ENCODE measurements at regions not wholly inside any gene's neighbourhood (a gene's known extent, or its start where the extent isn't known, plus 50 kb on each side); places are given as distances from the start of the nearest gene placed in this dataset.
A peak's percentile ranks its signal among the peaks of the same experiment; 100 is the strongest.

- Mint-ChIP-seq H3K27me3 (peaks cover 78% of the 10 kb centered on the region), H3K27ac (no peak overlapping the region), H3K4me1 (no peaks in the 10 kb centered on the region), H3K9me3 (no peaks in the 10 kb centered on the region), H3K4me3 (no peak overlapping the region)
- DNase-seq (no peak), ATAC-seq (no peak)
Observed at GRCh38 chr11:116579857-116580727, 192.7 kb downstream of the BUD13 start.

DNA sequence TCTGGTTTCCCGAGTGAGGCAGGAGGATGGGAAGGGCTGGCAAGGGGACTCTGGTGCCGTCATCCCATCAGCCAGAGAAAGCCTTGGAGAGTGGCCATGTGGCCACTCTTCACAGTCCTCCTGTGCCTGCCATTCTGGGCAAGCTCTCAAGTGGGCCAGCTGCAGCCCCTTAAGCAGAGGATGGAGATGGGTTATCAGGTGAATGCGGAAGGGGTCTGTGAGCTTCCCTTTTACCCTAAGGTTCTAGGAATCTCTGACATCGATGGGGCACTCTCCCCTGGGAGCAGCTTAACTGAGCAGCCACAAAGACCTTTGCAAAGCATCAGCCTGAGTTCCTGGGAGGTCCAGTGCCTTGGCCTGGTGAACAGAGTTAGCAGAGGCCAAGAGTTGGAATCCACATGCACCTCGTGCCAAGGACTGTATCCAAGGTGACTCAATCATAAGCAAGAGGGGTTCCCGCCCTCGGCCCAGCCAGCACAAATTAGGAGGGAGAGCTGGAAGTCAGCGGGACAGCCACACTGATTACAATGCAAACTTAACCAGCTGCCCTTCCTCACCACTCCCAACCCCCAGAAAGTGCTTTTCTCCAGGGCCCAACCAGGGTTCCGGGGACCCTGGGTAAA is 193.6 kb downstream of the BUD13 start:
- Mint-ChIP-seq H3K4me3 (no peak overlapping the region), H3K9me3 (no peaks in the 10 kb centered on the region), H3K27ac (no peak overlapping the region), H3K4me1 (no peaks in the 10 kb centered on the region), H3K27me3 (peaks cover 71% of the 10 kb centered on the region)
- ATAC-seq, result no peak
- no peak for DNase-seq

DNA sequence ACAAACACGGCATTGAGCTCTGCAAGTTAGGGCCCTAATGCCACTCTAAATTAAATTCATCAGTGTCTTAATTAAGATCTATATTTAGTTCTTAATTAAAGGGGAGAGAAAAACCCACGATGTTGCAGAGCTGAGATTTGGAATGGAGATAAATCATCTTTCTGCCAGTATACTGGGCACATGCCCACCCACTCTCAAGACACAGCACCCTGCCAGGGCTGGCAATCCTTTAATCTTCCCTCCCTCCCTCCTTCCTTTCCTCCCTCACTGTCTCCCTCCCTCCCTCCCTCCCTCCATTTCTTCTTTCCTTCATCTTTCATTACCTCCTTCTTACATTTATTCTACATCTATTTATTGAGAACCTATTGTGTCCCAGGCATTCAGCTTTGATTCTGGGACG is 194.8 kb downstream of the BUD13 start:
- no peak overlapping the region for H3K27ac Mint-ChIP-seq
- no peaks in the 10 kb centered on the region for H3K9me3 Mint-ChIP-seq
- ATAC-seq (no peak), DNase-seq (no peak)
- H3K4me1 Mint-ChIP-seq, result no peaks in the 10 kb centered on the region
- no peak overlapping the region for H3K4me3 Mint-ChIP-seq
- H3K27me3 Mint-ChIP-seq, result peaks cover 60% of the 10 kb centered on the region

DNA sequence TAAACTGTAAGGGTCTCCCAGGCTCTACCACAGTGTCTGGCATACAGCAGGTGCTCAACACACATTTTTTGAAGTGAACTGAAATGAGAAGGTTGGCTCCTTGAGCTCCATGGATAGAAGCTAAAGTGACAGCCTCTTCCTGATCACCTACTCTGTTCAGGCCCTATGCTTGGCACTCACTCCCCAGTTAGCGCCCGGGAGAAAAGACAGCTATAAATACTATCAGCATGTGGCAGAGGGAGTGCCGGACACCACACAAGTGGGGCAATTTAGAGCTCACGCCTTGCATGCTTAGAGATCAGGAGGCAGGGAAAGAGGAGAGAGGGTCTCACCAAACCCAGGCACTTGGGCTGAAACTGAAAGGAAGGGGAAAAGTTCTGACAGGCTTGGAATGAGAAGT is 195.5 kb downstream of the BUD13 start:
- Mint-ChIP-seq H3K9me3 (no peaks in the 10 kb centered on the region), H3K4me1 (no peaks in the 10 kb centered on the region), H3K27ac (no peak overlapping the region), H3K27me3 (peaks cover 53% of the 10 kb centered on the region), H3K4me3 (no peak overlapping the region)
- DNase-seq (no peak), ATAC-seq (no peak)

DNA sequence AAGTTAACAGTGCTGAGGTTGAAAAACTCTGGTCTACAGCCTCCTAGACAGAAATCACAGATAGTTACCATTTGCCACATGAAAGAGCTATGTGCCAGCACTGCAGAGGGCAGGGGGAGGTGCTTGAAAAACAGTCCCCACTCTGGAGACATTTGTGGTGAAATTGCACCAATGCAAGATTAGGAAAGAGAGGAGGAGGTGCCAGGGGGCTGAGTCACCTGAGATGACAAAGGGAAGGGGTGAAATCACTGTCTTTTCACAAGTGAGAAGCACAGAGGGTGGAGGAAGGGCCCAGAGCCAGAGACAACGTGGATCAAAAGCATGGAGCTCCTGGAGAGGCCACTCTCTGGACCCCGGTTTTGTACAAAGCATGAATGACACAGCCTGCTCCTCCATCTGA is 196.3 kb downstream of the BUD13 start:
- Mint-ChIP-seq H3K27me3 (peaks cover 46% of the 10 kb centered on the region), H3K4me3 (no peak overlapping the region), H3K4me1 (no peaks in the 10 kb centered on the region), H3K9me3 (no peaks in the 10 kb centered on the region), H3K27ac (no peak overlapping the region)
- DNase-seq (no peak), ATAC-seq (peak; percentile 26)

GRCh38 chr11:116567721-116568242 is 205.0 kb downstream of the BUD13 start:
- no peak for ATAC-seq
- Mint-ChIP-seq H3K27ac (no peak overlapping the region), H3K27me3 (peaks cover 21% of the 10 kb centered on the region), H3K9me3 (peaks cover 9% of the 10 kb centered on the region in 2 donors), H3K4me1 (no peaks in the 10 kb centered on the region), H3K4me3 (no peak overlapping the region)
- DNase-seq, result no peak

GRCh38 chr11:116563712-116564047 is 209.1 kb downstream of the BUD13 start:
- Mint-ChIP-seq H3K4me3 (no peak overlapping the region), H3K27ac (no peak overlapping the region), H3K27me3 (peaks cover 21% of the 10 kb centered on the region), H3K9me3 (peaks cover 9% of the 10 kb centered on the region in 2 donors), H3K4me1 (no peaks in the 10 kb centered on the region)
- ATAC-seq, result no peak
- no peak for DNase-seq

GRCh38 chr11:116563028-116563711 is 209.6 kb downstream of the BUD13 start:
- H3K27me3 Mint-ChIP-seq, result peaks cover 26% of the 10 kb centered on the region
- H3K27ac Mint-ChIP-seq, result peak overlapping the region in 1 of 2 donors; percentile 49
- peaks cover 9% of the 10 kb centered on the region in 2 donors for H3K9me3 Mint-ChIP-seq
- no peak overlapping the region for H3K4me3 Mint-ChIP-seq
- ATAC-seq, result peak; percentile 27
- H3K4me1 Mint-ChIP-seq, result no peaks in the 10 kb centered on the region
- DNase-seq, result no peak

DNA sequence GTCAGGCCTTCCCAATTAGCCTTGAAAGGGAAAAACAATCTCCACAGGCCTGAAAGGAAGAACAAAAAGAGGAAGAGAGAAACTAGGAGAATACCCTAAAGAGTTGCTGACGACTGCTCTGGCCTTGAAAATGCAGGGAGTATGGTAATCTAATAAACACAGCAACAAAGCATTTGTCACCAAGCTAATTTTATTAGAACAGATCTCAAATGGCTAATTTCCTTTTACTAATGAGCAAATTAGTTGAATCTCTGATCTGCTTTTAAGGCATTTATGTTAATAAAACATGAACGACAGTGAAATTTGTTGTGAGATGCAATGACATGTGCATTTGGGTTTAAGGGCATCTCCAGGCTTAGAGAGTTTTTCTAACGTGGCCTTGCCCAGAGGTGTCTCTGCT is 212.2 kb downstream of the BUD13 start:
- Mint-ChIP-seq H3K4me1 (no peaks in the 10 kb centered on the region), H3K9me3 (peaks cover 6 to 18% of the 10 kb centered on the region in 2 donors), H3K27me3 (peaks cover 26% of the 10 kb centered on the region), H3K4me3 (no peak overlapping the region), H3K27ac (no peak overlapping the region)
- no peak for ATAC-seq
- no peak for DNase-seq

DNA sequence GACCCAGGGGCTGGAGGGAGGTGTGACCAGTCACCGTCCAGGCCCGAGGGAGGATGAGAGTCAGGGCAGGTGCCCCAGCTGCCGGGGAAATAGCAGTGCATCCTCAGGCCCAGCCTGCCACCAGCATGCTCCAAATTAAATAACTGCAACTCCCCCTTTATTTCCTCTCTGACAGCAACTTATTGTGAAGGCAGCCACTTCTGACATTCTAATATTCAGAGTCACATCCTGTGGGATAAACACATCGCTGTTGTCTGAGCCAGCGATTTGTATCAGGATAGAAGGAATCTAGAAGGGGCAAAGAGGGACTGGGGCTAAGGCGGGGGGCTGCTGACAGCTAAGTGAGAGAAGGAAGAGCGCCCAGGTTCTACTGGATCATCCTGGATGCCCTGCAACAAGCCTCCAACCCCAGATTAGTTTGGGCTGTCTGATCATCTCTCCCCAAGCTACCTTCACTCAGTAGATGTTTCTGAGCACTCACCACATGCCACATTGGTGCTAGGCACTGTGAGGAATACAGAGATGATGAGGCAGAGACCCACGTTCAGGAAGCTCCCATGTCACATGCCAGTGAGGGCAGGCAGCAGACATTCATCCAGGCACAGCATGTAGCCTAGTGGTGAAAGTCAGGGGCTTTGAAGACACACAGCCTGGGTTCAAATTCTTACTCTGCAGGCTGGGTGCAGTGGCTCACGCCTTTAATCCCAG is 214.1 kb downstream of the BUD13 start:
- Mint-ChIP-seq H3K9me3 (peaks cover 0 to 15% of the 10 kb centered on the region in 2 donors), H3K27ac (no peak overlapping the region), H3K4me1 (no peaks in the 10 kb centered on the region), H3K27me3 (peaks cover 15% of the 10 kb centered on the region), H3K4me3 (no peak overlapping the region)
- no peak for DNase-seq
- no peak for ATAC-seq

DNA sequence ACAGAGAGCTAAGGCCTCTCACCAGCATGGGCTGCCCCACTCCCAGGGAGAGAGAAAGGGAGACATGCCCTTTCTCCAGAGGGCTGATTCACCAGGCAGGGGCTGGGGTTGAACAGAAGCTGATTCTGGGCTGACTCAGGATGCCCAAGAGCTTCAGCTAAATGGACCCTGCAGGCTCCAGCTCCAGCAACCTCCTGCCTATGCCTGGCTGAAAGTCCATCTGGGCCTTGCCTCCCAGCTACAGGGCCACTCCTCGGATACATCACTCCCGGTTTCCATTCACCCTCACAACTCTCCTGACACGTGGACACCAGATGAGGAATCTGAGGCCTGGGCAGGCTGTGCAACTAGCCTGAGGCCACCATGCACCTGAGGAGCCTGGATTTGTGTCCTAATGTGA is 215.5 kb downstream of the BUD13 start:
- no peak overlapping the region for H3K27ac Mint-ChIP-seq
- H3K27me3 Mint-ChIP-seq, result peaks cover 7% of the 10 kb centered on the region
- H3K4me1 Mint-ChIP-seq, result no peaks in the 10 kb centered on the region
- H3K9me3 Mint-ChIP-seq, result peaks cover 0 to 15% of the 10 kb centered on the region in 2 donors
- ATAC-seq (no peak), DNase-seq (no peak)
- no peak overlapping the region for H3K4me3 Mint-ChIP-seq

GRCh38 chr11:116556483-116556882 is 216.3 kb downstream of the BUD13 start:
- H3K27me3 Mint-ChIP-seq, result peaks cover 7% of the 10 kb centered on the region
- peaks cover 0 to 15% of the 10 kb centered on the region in 2 donors for H3K9me3 Mint-ChIP-seq
- H3K27ac Mint-ChIP-seq, result no peak overlapping the region
- ATAC-seq (no peak), DNase-seq (no peak)
- no peaks in the 10 kb centered on the region for H3K4me1 Mint-ChIP-seq
- no peak overlapping the region for H3K4me3 Mint-ChIP-seq

- ATAC-seq, result no peak
- Mint-ChIP-seq H3K27ac (no peak overlapping the region), H3K4me1 (no peaks in the 10 kb centered on the region), H3K9me3 (peaks cover 6 to 28% of the 10 kb centered on the region in 2 donors), H3K4me3 (no peak overlapping the region), H3K27me3 (peaks cover 16% of the 10 kb centered on the region)
- DNase-seq, result no peak
Observed at GRCh38 chr11:116553482-116553881, 219.3 kb downstream of the BUD13 start.

GRCh38 chr11:116551576-116551975 is 221.2 kb downstream of the BUD13 start:
- no peak for DNase-seq
- H3K4me1 Mint-ChIP-seq, result no peaks in the 10 kb centered on the region
- H3K4me3 Mint-ChIP-seq, result no peak overlapping the region
- peaks cover 11% of the 10 kb centered on the region for H3K27me3 Mint-ChIP-seq
- peaks cover 6 to 25% of the 10 kb centered on the region in 2 donors for H3K9me3 Mint-ChIP-seq
- no peak overlapping the region for H3K27ac Mint-ChIP-seq
- no peak for ATAC-seq

- no peak for DNase-seq
- H3K4me1 Mint-ChIP-seq, result no peaks in the 10 kb centered on the region
- no peak for ATAC-seq
- H3K27me3 Mint-ChIP-seq, result peaks cover 11% of the 10 kb centered on the region
- peaks cover 6 to 12% of the 10 kb centered on the region in 2 donors for H3K9me3 Mint-ChIP-seq
- no peak overlapping the region for H3K4me3 Mint-ChIP-seq
- peak overlapping the region in 1 of 2 donors; percentile 21 for H3K27ac Mint-ChIP-seq
Observed at GRCh38 chr11:116548256-116548655, 224.5 kb downstream of the BUD13 start.
